GM19351 (cell line): ENCODE measurements at regions not wholly inside any gene's neighbourhood (a gene's known extent, or its start where the extent isn't known, plus 50 kb on each side); places are given as distances from the start of the nearest gene placed in this dataset.

Experiments used
- ATAC-seq: cut with Tn5 transposase; IDR thresholded peaks from one replicate; pipeline ENCODE4 v1.9.1; 2021; ENCODE audit warnings: mild to moderate bottlenecking, moderate library complexity; ENCODE audit not compliant: unreplicated experiment

DNA sequence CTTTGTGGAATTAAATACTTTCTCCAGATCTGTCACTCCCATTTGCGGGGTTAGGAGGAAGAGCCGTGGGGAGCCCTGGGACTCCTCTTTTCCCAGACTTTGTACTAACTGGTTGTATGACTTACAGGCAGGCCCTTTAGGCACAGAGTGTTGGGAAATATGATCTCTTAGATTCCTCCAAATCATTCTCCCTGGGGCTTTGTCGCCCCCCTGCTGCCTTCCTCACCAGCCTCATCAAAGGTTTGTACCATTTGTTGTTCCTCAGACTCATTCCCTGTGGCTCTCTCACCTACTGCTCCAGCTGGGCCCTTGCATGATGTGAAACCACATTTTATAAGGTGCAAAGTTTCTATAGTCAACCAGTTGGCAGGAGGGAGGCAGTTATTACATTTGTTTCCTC lies 56.4 kb downstream of the CRYGS start:
- ATAC-seq: no peak

GRCh38 chr3:186487037-186487436 lies 57.1 kb downstream of the CRYGS start:
- no peak for ATAC-seq

GRCh38 chr3:186483611-186484340 lies 60.4 kb downstream of the CRYGS start:
- ATAC-seq: no peak

DNA sequence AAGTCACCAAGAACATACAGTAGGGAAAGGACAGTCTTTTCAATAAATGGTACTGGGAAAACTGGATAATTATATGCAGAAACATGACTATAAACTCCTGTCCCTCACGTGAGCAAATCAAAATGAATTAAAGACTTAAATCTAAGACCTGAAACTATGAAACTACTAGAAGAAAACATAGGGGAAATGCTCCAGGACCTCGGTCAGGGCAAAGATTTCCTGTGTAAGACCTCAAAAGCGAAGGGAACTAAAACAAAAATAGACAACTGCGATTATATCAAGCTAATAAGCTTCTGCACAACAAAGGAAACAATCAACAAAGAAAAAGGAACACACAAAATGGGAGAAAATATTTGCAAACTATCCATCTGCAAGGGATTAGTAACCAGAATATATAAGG lies 62.7 kb downstream of the CRYGS start:
- no peak for ATAC-seq

DNA sequence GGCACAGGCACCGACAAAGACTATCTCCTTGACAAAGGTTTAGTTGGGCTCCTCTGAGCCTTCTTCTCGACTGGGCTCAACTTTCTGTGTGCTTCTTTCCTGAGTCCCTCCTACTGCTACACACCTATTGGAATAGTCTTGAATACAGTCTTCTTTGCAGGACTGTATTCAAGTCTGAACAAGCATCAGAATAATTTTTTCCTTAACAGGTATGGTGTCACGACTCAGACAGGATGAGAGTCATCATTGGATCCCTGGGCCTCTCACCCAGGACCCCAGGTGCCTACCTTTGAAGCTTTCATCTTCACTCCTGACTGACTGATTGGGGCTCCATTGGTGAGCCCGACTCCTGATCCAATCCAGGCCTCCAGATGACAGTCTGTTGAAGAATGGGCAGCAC lies 66.3 kb downstream of the CRYGS start:
- ATAC-seq: no peak

DNA sequence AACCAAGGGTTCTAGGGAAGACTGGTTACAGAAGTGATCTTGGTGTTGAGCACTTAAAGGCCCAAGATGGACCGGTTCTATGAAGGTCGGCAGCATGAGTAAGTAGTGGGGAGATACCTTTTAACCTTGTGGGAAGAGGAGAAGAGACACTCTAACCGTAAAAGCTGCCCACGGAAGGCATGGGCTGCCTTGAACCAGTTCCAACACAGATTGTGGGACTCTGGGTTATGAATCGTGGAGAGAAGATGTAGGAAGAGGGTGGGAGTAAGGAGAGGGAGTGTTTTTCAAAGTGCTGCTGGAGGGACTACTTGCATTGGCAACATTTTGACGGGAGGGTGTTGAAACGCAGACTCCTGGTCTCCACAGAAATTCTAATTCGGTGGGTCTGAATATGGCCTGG lies 67.1 kb downstream of the CRYGS start:
- ATAC-seq: no peak

GRCh38 chr3:186476541-186476940 lies 67.6 kb downstream of the CRYGS start:
- ATAC-seq: no peak

DNA sequence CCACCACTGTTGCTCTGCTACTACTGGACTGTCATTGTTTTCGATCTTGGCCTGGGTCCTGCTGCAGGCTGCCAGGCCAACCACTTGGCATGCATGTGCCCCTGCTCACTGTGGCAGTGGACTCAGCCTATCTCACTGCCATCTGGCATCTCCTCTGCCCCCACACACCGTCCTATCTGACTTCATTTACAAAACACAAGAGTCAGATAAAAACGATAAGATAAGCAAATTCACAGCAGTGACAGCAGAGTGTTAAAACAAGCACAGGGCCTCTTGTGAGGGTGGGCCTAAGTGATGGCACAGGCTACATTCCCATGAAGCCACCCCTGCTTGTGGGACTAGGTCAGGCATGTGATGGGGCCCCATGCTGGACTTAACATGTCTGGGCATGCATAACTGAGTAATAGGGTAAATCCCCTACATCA lies 68.1 kb downstream of the CRYGS start:
- ATAC-seq: no peak

- no peak for ATAC-seq
Measured at GRCh38 chr3:186473166-186473565, 71.0 kb downstream of the CRYGS start.

- no peak for ATAC-seq
Measured at GRCh38 chr3:186472456-186473008, 71.6 kb downstream of the CRYGS start.

DNA sequence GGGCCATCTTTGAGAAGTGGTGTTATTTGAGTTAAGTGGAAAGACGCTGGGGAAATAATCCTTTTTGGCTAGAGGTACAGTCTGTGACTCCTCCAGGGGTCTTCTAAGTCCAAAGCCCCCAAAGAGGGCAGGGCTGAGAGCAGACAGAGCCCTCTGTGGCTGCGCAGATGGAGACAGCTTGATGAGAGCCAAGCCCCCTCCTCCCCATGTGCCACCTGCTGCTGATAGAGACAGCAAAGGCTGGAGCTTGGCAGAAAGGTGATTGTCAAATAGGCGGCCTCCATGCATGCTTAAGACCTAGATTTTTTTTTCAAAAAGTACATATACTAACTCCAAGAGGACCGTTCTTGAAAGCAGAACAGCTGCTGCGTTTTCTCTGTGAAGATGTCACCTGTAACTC lies 72.4 kb downstream of the CRYGS start:
- ATAC-seq: no peak

DNA sequence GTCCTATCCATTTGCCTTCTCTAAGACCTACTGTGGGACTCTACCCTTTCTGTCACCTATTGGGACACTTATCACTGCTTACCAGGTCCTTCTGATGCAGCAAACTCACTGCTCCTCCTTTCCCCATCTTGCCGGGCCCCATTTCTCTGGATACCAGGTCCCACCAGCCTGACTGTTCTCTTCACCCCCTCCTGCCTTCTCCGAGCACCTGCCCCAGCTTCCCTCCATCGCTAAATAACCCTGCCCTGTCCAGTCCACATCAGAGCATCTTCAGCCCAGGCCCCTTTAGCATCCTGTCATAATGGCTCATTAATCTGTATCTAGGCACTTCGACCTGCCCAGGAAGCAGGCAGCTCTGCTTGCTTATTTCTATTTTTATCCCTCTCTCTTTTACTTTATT lies 74.7 kb downstream of the CRYGS start:
- no peak for ATAC-seq

DNA sequence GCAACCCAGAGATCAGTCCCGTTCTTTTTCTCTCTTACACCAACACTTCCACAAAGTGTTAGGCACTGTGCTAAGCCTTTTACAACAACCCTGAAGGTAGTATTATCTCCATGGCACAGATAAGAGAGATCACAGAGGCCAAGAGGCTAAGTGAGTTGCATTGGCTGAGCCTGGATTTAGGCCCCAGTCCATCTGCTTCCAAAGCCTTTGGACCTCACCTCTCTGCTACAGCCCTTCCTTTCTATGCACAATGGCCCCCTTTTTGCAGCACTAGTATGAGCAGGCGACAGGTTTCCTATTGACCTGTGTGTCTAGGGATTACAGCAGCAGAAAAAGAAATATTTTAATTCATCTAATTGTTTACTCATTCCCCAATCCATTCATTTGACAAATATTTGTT lies 76.2 kb downstream of the CRYGS start:
- no peak for ATAC-seq

DNA sequence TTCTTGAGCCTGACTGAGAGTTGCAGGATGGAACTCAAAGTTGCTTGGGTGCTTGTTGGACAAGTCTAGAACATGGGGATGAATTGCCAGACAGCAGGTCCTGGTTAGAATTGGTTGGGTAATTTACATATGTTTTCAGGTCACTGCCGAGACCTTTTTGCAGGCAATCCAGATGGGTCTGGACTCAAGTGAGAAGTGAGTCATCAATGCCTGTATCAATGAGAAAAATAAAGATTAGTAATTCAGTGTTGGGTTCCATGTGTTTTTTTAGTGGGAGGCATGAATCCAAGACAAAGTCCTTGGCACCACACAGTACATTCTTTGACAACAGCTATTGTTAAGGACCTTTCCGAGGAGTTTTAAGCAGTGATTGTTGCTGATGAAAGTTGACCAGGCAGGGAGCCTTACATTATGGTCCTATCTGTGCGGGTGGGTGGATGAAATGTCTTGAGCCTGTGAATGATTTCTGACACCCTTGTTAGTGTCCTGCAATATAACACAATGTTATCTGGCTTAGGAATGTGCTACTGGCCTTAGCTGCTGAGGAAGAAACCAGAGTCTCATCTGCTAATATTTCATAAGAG lies 77.7 kb downstream of the CRYGS start:
- no peak for ATAC-seq

DNA sequence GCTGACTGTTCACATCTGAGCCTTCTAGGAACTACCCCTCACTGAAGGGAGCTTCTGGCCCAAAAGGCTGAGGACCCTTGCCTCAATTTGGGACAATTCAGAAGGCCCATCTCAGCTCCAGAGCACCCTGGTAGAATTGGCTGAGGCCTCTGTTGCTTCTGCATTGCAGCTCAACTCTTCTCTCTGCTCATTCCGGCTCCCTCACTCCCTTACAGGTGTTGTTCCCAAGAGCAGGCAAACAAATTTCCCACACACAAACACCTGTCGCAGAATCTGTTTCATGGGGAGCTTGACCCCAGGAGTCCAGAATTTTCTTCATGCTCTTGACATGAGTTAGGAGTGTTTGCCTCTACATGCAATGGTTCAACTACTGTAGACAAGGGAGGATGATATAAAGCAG lies 78.7 kb downstream of the CRYGS start:
- ATAC-seq: no peak

DNA sequence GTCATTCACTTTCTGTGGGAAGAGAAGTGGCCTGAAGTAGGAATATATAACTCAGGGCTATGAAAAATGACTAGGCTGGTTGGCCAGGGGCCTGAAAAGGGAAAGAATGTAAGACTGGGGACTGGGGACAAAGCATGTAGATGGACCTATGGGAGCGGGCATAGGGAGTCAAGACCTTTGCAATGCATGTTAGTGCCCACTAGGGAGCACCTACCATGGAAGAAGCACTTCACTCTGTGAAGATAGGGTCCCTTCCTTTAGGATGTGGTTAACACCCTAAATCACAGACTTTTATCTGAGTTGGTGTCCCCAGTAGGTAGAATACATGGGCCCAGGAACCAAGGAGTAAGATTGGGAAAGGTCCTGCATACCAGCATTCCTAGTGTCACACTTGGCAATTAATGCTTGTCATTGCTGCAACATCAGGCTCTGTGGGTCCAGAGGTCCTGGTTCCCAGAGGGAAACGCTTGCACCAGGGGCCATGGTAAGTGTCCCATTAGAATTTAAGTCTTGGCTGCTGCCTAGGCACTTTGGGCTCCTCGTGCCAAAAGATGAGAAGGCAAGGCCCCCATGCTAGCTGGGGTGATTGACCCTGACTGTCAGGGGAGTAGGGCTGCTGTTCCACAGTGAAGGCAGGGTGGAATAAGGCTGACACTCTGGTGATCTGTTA lies 79.6 kb downstream of the CRYGS start:
- ATAC-seq: peak; percentile 53

DNA sequence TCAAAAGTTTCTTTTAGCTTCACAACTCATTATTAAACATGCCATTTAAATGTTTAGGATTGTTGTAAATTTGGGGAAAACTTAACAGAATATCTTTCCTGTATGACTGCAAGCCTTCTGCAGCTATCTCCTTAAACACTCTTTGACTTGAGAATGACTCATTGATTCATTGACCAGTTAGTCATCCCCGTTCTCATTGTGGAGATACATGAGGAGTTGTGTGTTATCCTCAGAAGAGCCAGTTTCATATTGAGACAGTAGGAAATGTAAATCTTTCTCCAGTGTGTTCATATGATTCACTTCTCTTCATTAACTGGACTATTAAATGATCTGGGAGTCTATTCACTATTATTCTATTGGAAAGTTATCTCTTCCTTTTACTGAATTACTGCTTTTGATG lies 83.0 kb downstream of the CRYGS start:
- ATAC-seq: no peak

DNA sequence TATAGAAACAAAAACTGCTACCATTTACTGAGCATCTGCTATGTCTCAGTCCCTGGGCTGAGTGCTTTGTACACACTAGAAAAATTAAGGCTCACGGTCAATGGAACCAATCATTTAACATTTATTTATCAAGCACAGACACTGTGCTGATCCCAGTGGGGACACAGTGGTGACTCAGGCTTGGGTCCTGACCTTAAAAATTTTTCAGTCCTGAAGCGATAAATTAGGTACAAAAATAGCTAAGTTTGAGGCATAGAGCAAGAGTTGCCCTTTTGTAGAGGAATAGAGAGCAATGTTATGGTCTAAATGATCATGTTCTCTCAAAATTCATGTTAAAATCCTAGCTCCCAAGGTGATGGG lies 85.1 kb downstream of the CRYGS start:
- no peak for ATAC-seq

GRCh38 chr3:186458306-186459107 lies 85.7 kb downstream of the CRYGS start:
- ATAC-seq: no peak

DNA sequence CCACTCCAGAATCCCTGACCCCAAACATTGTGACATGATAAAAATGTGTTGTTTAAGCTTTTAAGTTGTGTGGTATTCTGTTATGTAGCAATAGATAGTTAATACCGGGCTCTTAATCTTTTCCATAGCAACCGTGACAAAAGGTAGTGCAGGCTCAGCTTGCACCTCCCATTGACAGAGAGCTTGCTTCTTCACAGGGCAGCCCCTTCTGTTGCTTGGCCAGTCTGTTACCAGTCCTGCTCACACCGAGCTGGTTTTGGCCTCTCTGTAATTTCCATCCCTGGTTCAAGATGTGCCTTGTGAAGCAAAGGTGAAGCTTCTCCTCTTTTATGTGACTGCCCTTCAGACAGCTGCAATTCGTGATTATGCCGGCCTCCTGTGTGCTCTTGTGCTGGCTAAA lies 86.9 kb downstream of the CRYGS start:
- no peak for ATAC-seq

DNA sequence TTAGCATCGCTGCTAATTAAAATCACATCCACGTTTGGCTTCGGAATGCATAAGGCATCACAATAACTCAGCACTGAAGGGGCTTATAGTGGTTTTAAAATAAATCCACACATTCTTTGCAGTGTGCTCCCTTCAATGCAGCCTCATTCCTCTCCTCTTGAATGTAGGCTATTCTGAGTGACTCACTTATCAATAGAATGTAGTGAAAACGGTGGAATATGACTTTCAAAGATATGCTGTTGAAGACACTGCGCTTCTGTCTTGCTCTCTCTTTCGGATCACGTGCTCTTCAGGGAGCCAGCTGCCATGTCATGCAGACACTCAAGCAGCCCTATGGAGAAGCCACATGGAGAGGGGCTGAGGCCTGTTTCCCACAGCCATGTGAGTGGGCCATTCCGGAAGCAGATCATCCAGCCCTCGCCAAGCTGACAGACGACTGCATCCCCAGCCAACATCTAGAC lies 87.4 kb downstream of the CRYGS start:
- no peak for ATAC-seq
